Spleen (tissue), 11 donors: ENCODE measurements at regions not wholly inside any gene's neighbourhood (a gene's known extent, or its start where the extent isn't known, plus 50 kb on each side); places are given as distances from the start of the nearest gene placed in this dataset.

Experiments used
- DNase-seq: peaks from one replicate; pipeline ENCODE4 v3.0.0-alpha.2; 2020
- H3K27ac ChIP-seq, 8 donors: fragments of 200-600 bp; sonication (generic) in 7 of 8; 1 replicate in 4 of 8; 2 replicates in 4 of 8; pipeline versions ENCODE4 v1.5.0 to v1.8.0; 2016 to 2021; ENCODE audit warnings: inconsistent platforms in 4 of 8, mild to moderate bottlenecking in 4 of 8, moderate library complexity in 1 of 8
- H3K27me3 ChIP-seq, 7 donors: fragments of 200-600 bp; sonication (generic) in 6 of 7; replicated peaks in 1 of 7; 1 replicate in 4 of 7; 2 replicates in 3 of 7; pipeline versions ENCODE4 v1.5.0 to v1.8.0; 2016 to 2021; ENCODE audit warnings: inconsistent platforms in 3 of 7, mild to moderate bottlenecking in 1 of 7
- H3K36me3 ChIP-seq, 6 donors: fragments of 200-600 bp; sonication (generic) in 5 of 6; 1 replicate in 4 of 6; 2 replicates in 2 of 6; pipeline versions ENCODE4 v1.5.0 to v1.8.0; 2016 to 2021; ENCODE audit warnings: inconsistent platforms in 2 of 6
- H3K4me1 ChIP-seq, 6 donors: fragments of 200-600 bp; sonication (generic) in 5 of 6; 1 replicate in 3 of 6; 2 replicates in 3 of 6; pipeline versions ENCODE4 v1.5.0 to v1.8.0; 2016 to 2021; ENCODE audit warnings: inconsistent platforms in 3 of 6
- H3K4me3 ChIP-seq, 8 donors: fragments of 200-600 bp; sonication (generic) in 7 of 8; 1 replicate in 4 of 8; 2 replicates in 4 of 8; pipeline versions ENCODE4 v1.5.0 to v1.8.0; 2016 to 2021; ENCODE audit warnings: inconsistent platforms in 4 of 8, mild to moderate bottlenecking in 4 of 8, moderate library complexity in 2 of 8
- H3K9me3 ChIP-seq, 8 donors: fragments of 200-600 bp; sonication (generic) in 7 of 8; 1 replicate in 4 of 8; 2 replicates in 4 of 8; pipeline versions ENCODE4 v1.5.0 to v1.8.0; 2016 to 2021; ENCODE audit warnings: inconsistent platforms in 4 of 8
- POLR2A ChIP-seq, 3 donors: fragments of 450-650 bp; IDR thresholded peaks; one replicate each; pipeline ENCODE4 v1.5.1; 2017; ENCODE audit warnings: antibody characterized with exemption in 3 of 3, mild to moderate bottlenecking in 1 of 3
- POLR2AphosphoS5 ChIP-seq, 3 donors: sonication (generic); formaldehyde crosslinking; IDR thresholded peaks; one replicate each; pipeline ENCODE4 v1.5.1; 2017; ENCODE audit warnings: antibody characterized with exemption in 3 of 3
- WGBS, 5 donors: extraction: QIAGEN DNeasy Blood & Tissue Kit in 3 of 5; methylation state at CpG; one replicate each; pipeline versions ENCODE4 v1.1.5 to v1.1.7; 2013 to 2018; 5-methylcytosine and 5-hydroxymethylcytosine counted together
- intact Hi-C: fragments of 100-400 bp; cut with DNase I; formaldehyde crosslinking; loops from one replicate; pipeline ENCODE4 v1.15.0; 2023; ENCODE audit warnings: low total_unique reads
- TF ChIP-seq, protein P1 (sequence below), 11 experiments: fragments of 200-600 bp in 7 of 11; fragments of 450-650 bp in 4 of 11; sonication (generic) in 4 of 11; IDR thresholded peaks in 8 of 11; conservative IDR thresholded peaks in 3 of 11; 1 replicate in 7 of 11; 2 replicates in 4 of 11; pipeline versions ENCODE4 v1.4.0 to v1.8.0; 2016 to 2021; ENCODE audit warnings: antibody characterized with exemption in 11 of 11, inconsistent platforms in 4 of 11, mild to moderate bottlenecking in 1 of 11
- donor health status: healthy with polysubstance abuse.
- donor health status: DM: no; HTN: no; CAD: no; lungs with moderate emphysema.
- donor health status: DM: no; HTN: no; CAD: no.
- donor health status: Bipolar disorder and iron deficiency.
- donor health status: healthy.
- donor health status: DM: no; HTN: no; CAD: no.
- donor health status: DM: yes; HTN: yes; CAD: no.

GRCh38 chr11:31902706-31903105 is 91.6 kb upstream of the PAX6 start:
- DNase-seq: no peak
- H3K27ac ChIP-seq: no peak overlapping the region
- TF ChIP-seq, protein P1, sequence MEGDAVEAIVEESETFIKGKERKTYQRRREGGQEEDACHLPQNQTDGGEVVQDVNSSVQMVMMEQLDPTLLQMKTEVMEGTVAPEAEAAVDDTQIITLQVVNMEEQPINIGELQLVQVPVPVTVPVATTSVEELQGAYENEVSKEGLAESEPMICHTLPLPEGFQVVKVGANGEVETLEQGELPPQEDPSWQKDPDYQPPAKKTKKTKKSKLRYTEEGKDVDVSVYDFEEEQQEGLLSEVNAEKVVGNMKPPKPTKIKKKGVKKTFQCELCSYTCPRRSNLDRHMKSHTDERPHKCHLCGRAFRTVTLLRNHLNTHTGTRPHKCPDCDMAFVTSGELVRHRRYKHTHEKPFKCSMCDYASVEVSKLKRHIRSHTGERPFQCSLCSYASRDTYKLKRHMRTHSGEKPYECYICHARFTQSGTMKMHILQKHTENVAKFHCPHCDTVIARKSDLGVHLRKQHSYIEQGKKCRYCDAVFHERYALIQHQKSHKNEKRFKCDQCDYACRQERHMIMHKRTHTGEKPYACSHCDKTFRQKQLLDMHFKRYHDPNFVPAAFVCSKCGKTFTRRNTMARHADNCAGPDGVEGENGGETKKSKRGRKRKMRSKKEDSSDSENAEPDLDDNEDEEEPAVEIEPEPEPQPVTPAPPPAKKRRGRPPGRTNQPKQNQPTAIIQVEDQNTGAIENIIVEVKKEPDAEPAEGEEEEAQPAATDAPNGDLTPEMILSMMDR (IDR thresholded peaks at IDR 0.05 in 8 of 11, conservative IDR thresholded peaks at IDR 0.05 in 3 of 11): no peak
- TF ChIP-seq POLR2A (IDR thresholded peaks at IDR 0.05) (no peak), POLR2AphosphoS5 (IDR thresholded peaks at IDR 0.05) (no peak)
- peaks cover 0 to 9% (median 0%) of the 10 kb centered on the region in 7 donors for H3K27me3 ChIP-seq
- H3K36me3 ChIP-seq: no peaks in the 10 kb centered on the region
- intact Hi-C loops: no loop called here
- H3K9me3 ChIP-seq: peaks cover 0 to 9% (median 0%) of the 10 kb centered on the region in 8 donors
- H3K4me1 ChIP-seq: no peaks in the 10 kb centered on the region
- 66 to 88% (median 72%) methylated on average over 5 of the region's 5 CpGs for WGBS, 5 donors
- no peak overlapping the region for H3K4me3 ChIP-seq

GRCh38 chr11:31895926-31896325 is 84.8 kb upstream of the PAX6 start:
- DNase-seq: no peak
- 86 to 100% (median 90%) methylated on average over 1 of the region's 1 CpG for WGBS, 5 donors
- Histone ChIP-seq H3K27me3 (peaks cover 0 to 5% (median 0%) of the 10 kb centered on the region in 7 donors), H3K9me3 (peaks cover 0 to 4% (median 0%) of the 10 kb centered on the region in 8 donors), H3K4me1 (no peaks in the 10 kb centered on the region), H3K4me3 (no peak overlapping the region), H3K36me3 (no peaks in the 10 kb centered on the region), H3K27ac (no peak overlapping the region)
- intact Hi-C loops: no loop called here
- TF ChIP-seq POLR2AphosphoS5 (IDR thresholded peaks at IDR 0.05): no peak
- TF ChIP-seq, protein P1 (IDR thresholded peaks at IDR 0.05 in 8 of 11, conservative IDR thresholded peaks at IDR 0.05 in 3 of 11): no peak
- no peak for TF ChIP-seq POLR2A (IDR thresholded peaks at IDR 0.05)

DNA sequence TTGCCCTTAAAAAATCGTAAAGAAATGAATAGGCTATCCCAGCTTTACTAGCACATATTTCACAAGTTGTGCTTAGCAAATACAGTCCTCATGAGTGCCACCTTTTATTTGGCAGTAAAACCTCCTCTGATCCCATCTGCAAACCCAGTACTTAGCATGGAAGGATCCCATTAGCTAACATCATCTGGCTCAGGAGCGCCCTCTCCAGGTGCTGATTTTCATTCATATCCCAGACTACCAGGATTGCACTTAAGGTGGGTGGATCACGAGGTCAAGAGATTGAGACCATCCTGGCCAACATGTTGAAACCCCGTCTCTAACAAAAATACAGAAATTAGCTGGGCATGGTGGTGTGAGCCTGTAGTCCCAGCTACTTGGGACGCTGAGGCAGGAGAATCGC is 76.1 kb upstream of the PAX6 start:
- H3K4me3 ChIP-seq: no peak overlapping the region
- no peaks in the 10 kb centered on the region for H3K9me3 ChIP-seq
- no peaks in the 10 kb centered on the region for H3K4me1 ChIP-seq
- intact Hi-C loops: no loop called here
- H3K36me3 ChIP-seq: no peaks in the 10 kb centered on the region
- no peak for DNase-seq
- 69 to 79% (median 76%) methylated on average over 6 of the region's 6 CpGs for WGBS, 5 donors
- no peak overlapping the region for H3K27ac ChIP-seq
- H3K27me3 ChIP-seq: peaks cover 0 to 36% (median 3%) of the 10 kb centered on the region in 7 donors
- TF ChIP-seq POLR2AphosphoS5 (IDR thresholded peaks at IDR 0.05) (no peak), POLR2A (IDR thresholded peaks at IDR 0.05) (no peak)
- TF ChIP-seq, protein P1 (IDR thresholded peaks at IDR 0.05 in 8 of 11, conservative IDR thresholded peaks at IDR 0.05 in 3 of 11): no peak

- TF ChIP-seq POLR2A (IDR thresholded peaks at IDR 0.05) (no peak), POLR2AphosphoS5 (IDR thresholded peaks at IDR 0.05) (no peak)
- TF ChIP-seq, protein P1 (IDR thresholded peaks at IDR 0.05 in 8 of 11, conservative IDR thresholded peaks at IDR 0.05 in 3 of 11): no peak
- no peaks in the 10 kb centered on the region for H3K36me3 ChIP-seq
- H3K4me3 ChIP-seq: no peak overlapping the region
- H3K9me3 ChIP-seq: no peaks in the 10 kb centered on the region
- H3K4me1 ChIP-seq: no peaks in the 10 kb centered on the region
- WGBS, 5 donors: 73 to 82% (median 77%) methylated on average over 3 of the region's 3 CpGs
- peaks cover 0 to 36% (median 3%) of the 10 kb centered on the region in 7 donors for H3K27me3 ChIP-seq
- no peak overlapping the region for H3K27ac ChIP-seq
- intact Hi-C loops: no loop called here
- no peak for DNase-seq
These were observed 73.0 kb upstream of the PAX6 start for GRCh38 chr11:31884080-31884479.
